ENCODE measurements at regions not wholly inside any gene's neighbourhood (a gene's known extent, or its start where the extent isn't known, plus 50 kb on each side); places are given as distances from the start of the nearest gene placed in this dataset.

DNA sequence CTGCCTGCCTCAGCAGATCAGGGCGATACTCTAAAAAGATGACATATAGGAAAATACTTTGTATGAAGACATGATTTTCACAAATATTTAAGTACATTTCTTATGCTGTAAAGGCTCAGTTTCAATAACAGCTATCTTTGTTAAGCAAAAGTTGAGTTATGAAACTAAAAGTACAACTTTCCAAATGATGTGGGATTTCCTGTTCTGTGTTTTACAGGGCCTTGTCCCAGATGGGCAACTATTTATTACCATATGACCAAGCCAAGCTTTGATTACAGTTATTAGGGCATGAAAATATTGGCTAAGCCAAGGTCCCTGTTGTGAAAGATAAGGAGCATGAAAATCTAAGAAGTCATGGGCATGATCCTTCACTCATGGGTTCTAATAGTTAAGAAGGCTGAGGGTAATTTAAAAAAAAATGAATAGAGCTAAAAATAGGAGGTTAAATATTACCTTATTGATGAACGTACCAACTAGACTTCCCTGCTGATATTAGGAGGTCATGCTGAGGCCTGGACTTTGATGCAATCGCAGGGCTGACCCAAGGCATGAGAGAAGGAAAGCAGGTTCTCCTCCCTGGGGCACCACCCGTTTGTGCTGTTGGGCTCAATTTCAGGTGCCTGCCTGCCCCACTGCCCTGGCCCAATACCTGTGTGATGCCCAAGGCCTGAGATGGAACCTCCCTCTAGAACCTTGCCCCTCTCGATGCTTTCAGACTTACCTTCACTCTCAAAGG is 294.4 kb upstream of the PRDM1 start:
- Histone ChIP-seq H3K27me3 (ENCODE audit: control insufficient read depth in 1 of 2, insufficient read depth in 2 of 2, low read length in 1 of 2) (no peaks in the 10 kb centered on the region), H3K36me3 (ENCODE audit: control insufficient read depth in 1 of 2, insufficient read depth in 2 of 2, low read length in 1 of 2) (no peaks in the 10 kb centered on the region), H3K4me1 (ENCODE audit: control insufficient read depth in 1 of 2, insufficient read depth in 2 of 2, low read length in 2 of 2) (no peaks in the 10 kb centered on the region), H3K27ac (ENCODE audit: low read depth in 1 of 2, low read length in 2 of 2) (no peak overlapping the region), H3K4me3 (ENCODE audit: low read length in 2 of 2) (no peak overlapping the region), H3K9me3 (ENCODE audit: control insufficient read depth, low read length) (peaks cover 2% of the 10 kb centered on the region)
- intact Hi-C loops (cut with DNase I): no loop called here
- no peak for ATAC-seq (ENCODE audit: low FRiP score)
- 48 to 54% methylated on average over 5 of the region's 5 CpGs for WGBS, 2 donors
- DNase-seq: no peak

DNA sequence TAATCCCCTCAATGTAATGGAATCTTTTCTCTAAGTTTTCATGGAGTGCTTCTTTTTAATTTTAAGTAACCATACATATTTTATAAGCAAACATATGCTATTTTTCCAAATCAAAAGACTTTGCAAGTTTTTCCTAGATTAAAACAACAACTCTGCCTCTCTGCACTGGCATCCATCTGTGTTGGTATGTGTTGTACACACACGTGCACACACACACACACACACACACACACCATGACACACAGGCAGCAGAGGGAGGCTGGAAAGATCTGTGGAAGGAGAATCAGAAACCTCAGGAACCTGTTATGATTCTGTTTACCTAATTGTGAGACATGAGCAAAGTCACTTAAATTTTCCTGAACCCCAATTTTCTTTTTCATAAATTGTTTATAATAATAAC is 295.0 kb upstream of the PRDM1 start:
- Histone ChIP-seq H3K27ac (ENCODE audit: low read depth in 1 of 2, low read length in 2 of 2) (no peak overlapping the region), H3K4me3 (ENCODE audit: low read length in 2 of 2) (no peak overlapping the region), H3K4me1 (ENCODE audit: control insufficient read depth in 1 of 2, insufficient read depth in 2 of 2, low read length in 2 of 2) (no peaks in the 10 kb centered on the region), H3K9me3 (ENCODE audit: control insufficient read depth, low read length) (peaks cover 2% of the 10 kb centered on the region), H3K27me3 (ENCODE audit: control insufficient read depth in 1 of 2, insufficient read depth in 2 of 2, low read length in 1 of 2) (no peaks in the 10 kb centered on the region), H3K36me3 (ENCODE audit: control insufficient read depth in 1 of 2, insufficient read depth in 2 of 2, low read length in 1 of 2) (no peaks in the 10 kb centered on the region)
- intact Hi-C loops (cut with DNase I): no loop called here
- no peak for ATAC-seq (ENCODE audit: low FRiP score)
- DNase-seq: no peak
- 36 to 38% methylated on average over 1 of the region's 1 CpG for WGBS, 2 donors

DNA sequence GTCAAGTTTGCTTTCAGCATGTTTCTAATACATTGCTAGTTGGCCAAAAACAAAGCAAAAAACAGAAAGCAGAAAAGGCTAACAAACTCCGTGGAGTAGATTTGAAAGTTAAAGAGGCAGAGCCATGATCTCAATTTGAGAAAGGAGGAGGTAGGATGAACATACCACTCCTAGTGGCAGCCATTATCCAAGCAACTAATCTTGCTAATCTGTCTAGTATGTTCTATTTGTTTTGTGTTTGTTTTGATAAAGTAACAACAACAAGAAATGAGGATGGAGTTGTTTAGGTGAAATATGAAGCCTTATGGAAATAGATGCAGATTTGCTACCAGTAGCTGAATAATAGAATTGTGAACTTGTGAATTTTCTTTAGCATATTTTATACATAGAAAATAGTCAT is 295.5 kb upstream of the PRDM1 start:
- DNase-seq (no peak), ATAC-seq (ENCODE audit: low FRiP score) (no peak)
- intact Hi-C loops (cut with DNase I): no loop called here
- Histone ChIP-seq H3K9me3 (ENCODE audit: control insufficient read depth, low read length) (peaks cover 2% of the 10 kb centered on the region), H3K27ac (ENCODE audit: low read depth in 1 of 2, low read length in 2 of 2) (no peak overlapping the region), H3K4me3 (ENCODE audit: low read length in 2 of 2) (no peak overlapping the region), H3K36me3 (ENCODE audit: control insufficient read depth in 1 of 2, insufficient read depth in 2 of 2, low read length in 1 of 2) (no peaks in the 10 kb centered on the region), H3K27me3 (ENCODE audit: control insufficient read depth in 1 of 2, insufficient read depth in 2 of 2, low read length in 1 of 2) (no peaks in the 10 kb centered on the region), H3K4me1 (ENCODE audit: control insufficient read depth in 1 of 2, insufficient read depth in 2 of 2, low read length in 2 of 2) (no peaks in the 10 kb centered on the region)
- 31 to 43% methylated on average over 1 of the region's 1 CpG for WGBS, 2 donors

GRCh38 chr6:105789935-105790334 is 296.2 kb upstream of the PRDM1 start:
- no peaks in the 10 kb centered on the region for H3K36me3 ChIP-seq (ENCODE audit: control insufficient read depth in 1 of 2, insufficient read depth in 2 of 2, low read length in 1 of 2)
- no peaks in the 10 kb centered on the region for H3K4me1 ChIP-seq (ENCODE audit: control insufficient read depth in 1 of 2, insufficient read depth in 2 of 2, low read length in 2 of 2)
- no peaks in the 10 kb centered on the region for H3K27me3 ChIP-seq (ENCODE audit: control insufficient read depth in 1 of 2, insufficient read depth in 2 of 2, low read length in 1 of 2)
- H3K4me3 ChIP-seq (ENCODE audit: low read length in 2 of 2): no peak overlapping the region
- intact Hi-C loops (cut with DNase I): no loop called here
- DNase-seq (no peak), ATAC-seq (ENCODE audit: low FRiP score) (no peak)
- WGBS, 2 donors: 63 to 68% methylated on average over 2 of the region's 2 CpGs
- no peak overlapping the region for H3K27ac ChIP-seq (ENCODE audit: low read depth in 1 of 2, low read length in 2 of 2)
- peaks cover 2% of the 10 kb centered on the region for H3K9me3 ChIP-seq (ENCODE audit: control insufficient read depth, low read length)

DNA sequence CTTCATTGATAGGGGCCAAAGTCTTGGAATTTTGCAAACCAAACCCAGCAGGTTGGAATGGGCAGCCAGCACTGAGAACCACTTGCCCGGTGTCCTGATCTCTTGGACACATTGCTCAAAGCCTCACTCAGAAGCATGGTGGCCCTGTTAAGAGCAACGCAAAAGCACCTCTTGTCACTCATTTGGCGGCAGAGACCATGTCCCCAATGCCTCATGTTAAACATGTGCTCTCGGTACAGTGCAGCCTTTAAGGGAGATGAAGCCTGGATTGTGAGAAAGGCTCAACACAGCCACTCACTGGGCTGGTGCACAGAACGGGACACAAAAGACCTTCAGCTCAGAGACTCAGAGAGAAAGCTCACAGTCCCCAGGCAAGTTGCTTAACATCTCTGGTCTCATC is 298.4 kb upstream of the PRDM1 start:
- DNase-seq (no peak), ATAC-seq (ENCODE audit: low FRiP score) (no peak)
- Histone ChIP-seq H3K27me3 (ENCODE audit: control insufficient read depth in 1 of 2, insufficient read depth in 2 of 2, low read length in 1 of 2) (no peaks in the 10 kb centered on the region), H3K27ac (ENCODE audit: low read depth in 1 of 2, low read length in 2 of 2) (no peak overlapping the region), H3K36me3 (ENCODE audit: control insufficient read depth in 1 of 2, insufficient read depth in 2 of 2, low read length in 1 of 2) (no peaks in the 10 kb centered on the region), H3K4me3 (ENCODE audit: low read length in 2 of 2) (no peak overlapping the region), H3K4me1 (ENCODE audit: control insufficient read depth in 1 of 2, insufficient read depth in 2 of 2, low read length in 2 of 2) (no peaks in the 10 kb centered on the region), H3K9me3 (ENCODE audit: control insufficient read depth, low read length) (peaks cover 2% of the 10 kb centered on the region)
- WGBS, 2 donors: 96% methylated on average over 5 of the region's 5 CpGs
- intact Hi-C loops (cut with DNase I): no loop called here

- ATAC-seq (ENCODE audit: low FRiP score): no peak
- H3K27me3 ChIP-seq (ENCODE audit: control insufficient read depth in 1 of 2, insufficient read depth in 2 of 2, low read length in 1 of 2): no peaks in the 10 kb centered on the region
- DNase-seq: no peak
- no peak overlapping the region for H3K4me3 ChIP-seq (ENCODE audit: low read length in 2 of 2)
- no peaks in the 10 kb centered on the region for H3K36me3 ChIP-seq (ENCODE audit: control insufficient read depth in 1 of 2, insufficient read depth in 2 of 2, low read length in 1 of 2)
- 93 to 97% methylated on average over 10 of the region's 10 CpGs for WGBS, 2 donors
- peaks cover 2% of the 10 kb centered on the region for H3K9me3 ChIP-seq (ENCODE audit: control insufficient read depth, low read length)
- H3K4me1 ChIP-seq (ENCODE audit: control insufficient read depth in 1 of 2, insufficient read depth in 2 of 2, low read length in 2 of 2): no peaks in the 10 kb centered on the region
- intact Hi-C loops (cut with DNase I): no loop called here
- no peak overlapping the region for H3K27ac ChIP-seq (ENCODE audit: low read depth in 1 of 2, low read length in 2 of 2)
Measured at GRCh38 chr6:105786890-105787655, 299.1 kb upstream of the PRDM1 start.

DNA sequence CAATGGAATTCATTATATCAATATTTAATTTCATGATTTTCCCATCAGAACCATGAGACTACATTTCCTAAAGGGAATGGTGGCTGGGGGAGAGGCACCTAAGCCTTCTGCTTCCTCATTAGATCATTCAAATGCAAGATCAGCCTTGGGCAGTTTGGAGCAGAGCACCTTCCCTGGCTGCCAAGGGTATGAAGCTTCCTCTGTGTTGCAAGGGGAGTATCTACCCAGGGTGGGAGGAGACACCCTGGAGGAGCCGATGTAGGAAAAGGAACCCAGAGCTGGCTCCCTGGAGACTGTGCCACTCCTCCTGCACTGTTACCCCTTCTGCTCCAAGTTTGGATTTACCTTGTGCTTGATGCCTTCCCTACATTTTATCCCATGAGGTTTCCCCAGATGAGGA is 299.7 kb upstream of the PRDM1 start:
- no peak overlapping the region for H3K27ac ChIP-seq (ENCODE audit: low read depth in 1 of 2, low read length in 2 of 2)
- H3K36me3 ChIP-seq (ENCODE audit: control insufficient read depth in 1 of 2, insufficient read depth in 2 of 2, low read length in 1 of 2): no peaks in the 10 kb centered on the region
- WGBS, 2 donors: 53 to 62% methylated on average over 1 of the region's 1 CpG
- H3K4me3 ChIP-seq (ENCODE audit: low read length in 2 of 2): no peak overlapping the region
- intact Hi-C loops (cut with DNase I): no loop called here
- H3K27me3 ChIP-seq (ENCODE audit: control insufficient read depth in 1 of 2, insufficient read depth in 2 of 2, low read length in 1 of 2): no peaks in the 10 kb centered on the region
- ATAC-seq (ENCODE audit: low FRiP score) (no peak), DNase-seq (no peak)
- peaks cover 2% of the 10 kb centered on the region for H3K9me3 ChIP-seq (ENCODE audit: control insufficient read depth, low read length)
- H3K4me1 ChIP-seq (ENCODE audit: control insufficient read depth in 1 of 2, insufficient read depth in 2 of 2, low read length in 2 of 2): no peaks in the 10 kb centered on the region

- no peaks in the 10 kb centered on the region for H3K27me3 ChIP-seq (ENCODE audit: control insufficient read depth in 1 of 2, insufficient read depth in 2 of 2, low read length in 1 of 2)
- peaks cover 2% of the 10 kb centered on the region for H3K9me3 ChIP-seq (ENCODE audit: control insufficient read depth, low read length)
- no peaks in the 10 kb centered on the region for H3K4me1 ChIP-seq (ENCODE audit: control insufficient read depth in 1 of 2, insufficient read depth in 2 of 2, low read length in 2 of 2)
- intact Hi-C loops (cut with DNase I): no loop called here
- no peak overlapping the region for H3K27ac ChIP-seq (ENCODE audit: low read depth in 1 of 2, low read length in 2 of 2)
- 88 to 89% methylated on average over 6 of the region's 6 CpGs for WGBS, 2 donors
- H3K36me3 ChIP-seq (ENCODE audit: control insufficient read depth in 1 of 2, insufficient read depth in 2 of 2, low read length in 1 of 2): no peaks in the 10 kb centered on the region
- peak in 1 of 2 donors; percentile 54 for DNase-seq
- H3K4me3 ChIP-seq (ENCODE audit: low read length in 2 of 2): no peak overlapping the region
- ATAC-seq (ENCODE audit: low FRiP score): no peak
Measured at GRCh38 chr6:105785066-105785811, 300.9 kb upstream of the PRDM1 start.

Data from aorta (tissue), 5 donors.